H1 (cell line): ENCODE measurements at regions not wholly inside any gene's neighbourhood (a gene's known extent, or its start where the extent isn't known, plus 50 kb on each side); places are given as distances from the start of the nearest gene placed in this dataset.

Experiments
- CTCF ChIA-PET: fragments of 300-600 bp; sonication (Branson Sonifier 250); formaldehyde crosslinking; loops from one replicate; lab custom pipeline; 2021; ENCODE audit not compliant: partially characterized antibody; lab: Charles Lee
- POLR2A ChIA-PET: fragments of 300-600 bp; sonication (Branson Sonifier 250); formaldehyde crosslinking; loops from one replicate; lab custom pipeline; 2021; ENCODE audit warnings: inconsistent platforms; ENCODE audit not compliant: partially characterized antibody; lab: Charles Lee
- DNase-seq, 2 experiments: peaks; one replicate each; pipeline versions ENCODE4 v3.0.0 to v3.0.0-alpha.2; 2010 to 2022; ENCODE audit warnings: low spot score in 2 of 2, low read depth in 1 of 2, mixed read lengths in 1 of 2
- FAIRE-seq: peaks from 2 replicates; lab custom pipeline; 2011; peaks lifted over from hg19 to GRCh38; lab: Jason Lieb, UNC
- H2AFZ ChIP-seq: 2 replicates; pipeline ENCODE4 v1.8.1; 2012; ENCODE audit warnings: low read length, inconsistent platforms
- H2AK5ac ChIP-seq: 2 replicates; pipeline ENCODE4 v1.6.1; 2013; ENCODE audit warnings: low read depth, low read length
- H2BK120ac ChIP-seq: replicated peaks from 2 replicates; pipeline ENCODE3; 2013; ENCODE audit warnings: low read depth, low read length, inconsistent platforms
- H2BK12ac ChIP-seq: 2 replicates; pipeline ENCODE4 v1.6.1; 2013; ENCODE audit warnings: low read depth, low read length
- H2BK15ac ChIP-seq: 2 replicates; pipeline ENCODE4 v1.6.1; 2013; ENCODE audit warnings: low read length
- H2BK20ac ChIP-seq: 2 replicates; pipeline ENCODE4 v1.6.1; 2013; ENCODE audit warnings: low read length
- H2BK5ac ChIP-seq: 2 replicates; pipeline ENCODE4 v1.6.1; 2013; ENCODE audit warnings: low read depth, low read length
- H3K14ac ChIP-seq: 2 replicates; pipeline ENCODE4 v1.6.1; 2013; ENCODE audit warnings: inconsistent platforms; ENCODE audit not compliant: insufficient read length
- H3K18ac ChIP-seq: 2 replicates; pipeline ENCODE4 v1.6.1; 2013; ENCODE audit warnings: low read length; ENCODE audit errors: extremely low read depth
- H3K23ac ChIP-seq: 2 replicates; pipeline ENCODE4 v1.6.1; 2013; ENCODE audit warnings: inconsistent platforms; ENCODE audit not compliant: insufficient read length
- H3K23me2 ChIP-seq: 2 replicates; pipeline ENCODE4 v1.6.1; 2013; ENCODE audit warnings: low read depth, low read length
- H3K27ac ChIP-seq: 2 replicates; pipeline ENCODE4 v1.6.1; 2011; ENCODE audit warnings: low read depth, low read length, inconsistent platforms
- H3K27me3 ChIP-seq, 4 experiments: replicated peaks in 1 of 4; 1 replicate in 1 of 4; 2 replicates in 3 of 4; pipeline versions ENCODE4 v1.6.1 to v1.8.1; 2011 to 2013; ENCODE audit warnings: low read length in 3 of 4, mild to moderate bottlenecking in 3 of 4, inconsistent platforms in 2 of 4, mixed read lengths in 2 of 4, moderate library complexity in 1 of 4; ENCODE audit not compliant: control insufficient read depth in 3 of 4, insufficient read depth in 3 of 4; ENCODE audit errors: extremely low read depth in 1 of 4
- H3K36me3 ChIP-seq, 4 experiments: 2 replicates each; pipeline versions ENCODE4 v1.6.1 to v1.8.1; 2011 to 2013; ENCODE audit warnings: mild to moderate bottlenecking in 4 of 4, low read length in 3 of 4, moderate library complexity in 2 of 4, control low read depth in 1 of 4, inconsistent platforms in 1 of 4; ENCODE audit not compliant: insufficient read depth in 4 of 4, control insufficient read depth in 2 of 4
- H3K4ac ChIP-seq: replicated peaks from 2 replicates; pipeline ENCODE3; 2013; ENCODE audit warnings: low read length, low read depth, mixed read lengths, inconsistent platforms; ENCODE audit not compliant: insufficient read length
- H3K4me1 ChIP-seq, 4 experiments: replicated peaks in 1 of 4; 1 replicate in 1 of 4; 2 replicates in 3 of 4; pipeline versions ENCODE4 v1.6.1 to v1.8.1; 2011 to 2013; ENCODE audit warnings: low read length in 3 of 4, inconsistent platforms in 2 of 4, mixed read lengths in 1 of 4; ENCODE audit not compliant: insufficient read depth in 4 of 4, control insufficient read depth in 3 of 4
- H3K4me2 ChIP-seq, 2 experiments: 2 replicates each; pipeline versions ENCODE4 v1.6.1 to v1.8.1; 2011 to 2013; ENCODE audit warnings: low read depth in 2 of 2, low read length in 2 of 2, control low read depth in 1 of 2, inconsistent platforms in 1 of 2, mild to moderate bottlenecking in 1 of 2; ENCODE audit not compliant: insufficient read depth in 1 of 2
- H3K4me3 ChIP-seq, 4 experiments: fragments of 200-600, 300-600 bp in 1 of 4; sonication (generic), shearing (Covaris generic), sonication (Bioruptor Twin) in 1 of 4; 2 replicates each; pipeline versions ENCODE4 v1.5.1 to v1.8.1; 2011 to 2016; ENCODE audit warnings: low read length in 4 of 4, low read depth in 3 of 4, control low read depth in 2 of 4, inconsistent platforms in 2 of 4, mild to moderate bottlenecking in 2 of 4, mixed read lengths in 1 of 4, moderate library complexity in 1 of 4; ENCODE audit not compliant: insufficient read depth in 2 of 4; ENCODE audit errors: extremely low read depth in 1 of 4
- H3K56ac ChIP-seq: replicated peaks from 2 replicates; pipeline ENCODE3; 2013; ENCODE audit warnings: low read depth, mild to moderate bottlenecking, mixed read lengths, low read length, inconsistent platforms; ENCODE audit not compliant: insufficient read length
- H3K79me1 ChIP-seq: 2 replicates; pipeline ENCODE4 v1.6.1; 2013; ENCODE audit warnings: low read depth, low read length, control low read depth
- H3K79me2 ChIP-seq, 2 experiments: 2 replicates each; pipeline versions ENCODE4 v1.6.1 to v1.8.1; 2012 to 2013; ENCODE audit warnings: low read length in 2 of 2, mild to moderate bottlenecking in 2 of 2, inconsistent platforms in 1 of 2; ENCODE audit not compliant: insufficient read depth in 2 of 2, control insufficient read depth in 1 of 2
- H3K9ac ChIP-seq, 4 experiments: replicated peaks in 1 of 4; 1 replicate in 1 of 4; 2 replicates in 3 of 4; pipeline versions ENCODE4 v1.6.1 to v1.8.1; 2011 to 2013; ENCODE audit warnings: low read depth in 3 of 4, low read length in 3 of 4, control low read depth in 2 of 4, mild to moderate bottlenecking in 2 of 4, moderate library complexity in 2 of 4, inconsistent platforms in 1 of 4; ENCODE audit errors: extremely low read depth in 1 of 4
- H3K9me3 ChIP-seq, 2 experiments: 2 replicates each; pipeline versions ENCODE4 v1.6.1 to v1.8.1; 2012 to 2013; ENCODE audit warnings: mild to moderate bottlenecking in 2 of 2, moderate library complexity in 2 of 2, control low read depth in 1 of 2, inconsistent platforms in 1 of 2, low read depth in 1 of 2, low read length in 1 of 2, mixed read lengths in 1 of 2; ENCODE audit not compliant: insufficient read depth in 2 of 2
- H4K20me1 ChIP-seq, 2 experiments: replicated peaks in 1 of 2; 2 replicates each; pipeline versions ENCODE3 to v1.8.1; 2011 to 2013; ENCODE audit warnings: inconsistent platforms in 2 of 2, low read length in 2 of 2, mild to moderate bottlenecking in 1 of 2; ENCODE audit not compliant: insufficient read depth in 2 of 2, control insufficient read depth in 1 of 2
- H4K5ac ChIP-seq: 2 replicates; pipeline ENCODE4 v1.6.1; 2013; ENCODE audit warnings: low read length, low read depth, mixed read lengths, inconsistent platforms; ENCODE audit not compliant: insufficient read length
- H4K8ac ChIP-seq: 2 replicates; pipeline ENCODE4 v1.8.0; 2013; ENCODE audit warnings: mild to moderate bottlenecking, moderate library complexity, low read length, inconsistent platforms; ENCODE audit not compliant: insufficient read depth; ENCODE audit errors: extremely low read depth
- H4K91ac ChIP-seq: replicated peaks from 2 replicates; pipeline ENCODE3; 2013; ENCODE audit warnings: low read length, mixed read lengths, inconsistent platforms; ENCODE audit not compliant: insufficient read length
- CBX5 ChIP-seq: fragments of 300-800, 300-1000 bp; sonication (generic); IDR thresholded peaks from 2 replicates; pipeline ENCODE4 v1.7.1; 2016; ENCODE audit warnings: antibody characterized with exemption, low read length, low read depth
- CEBPB ChIP-seq: IDR thresholded peaks from 2 replicates; pipeline ENCODE4 v1.6.1; 2012; ENCODE audit warnings: low read depth, low read length
- GTF2F1 ChIP-seq: IDR thresholded peaks from 2 replicates; pipeline ENCODE4 v1.6.1; 2012; ENCODE audit warnings: low read depth, low read length, improper control_type of control experiment, borderline replicate concordance
- HDAC2 ChIP-seq, 2 experiments: fragments of 300-600 bp in 1 of 2; sonication (generic) in 1 of 2; IDR thresholded peaks; 2 replicates each; pipeline ENCODE4 v1.6.1; 2011 to 2012; ENCODE audit warnings: low read depth in 2 of 2, low read length in 2 of 2, mild to moderate bottlenecking in 2 of 2, moderate library complexity in 2 of 2, borderline replicate concordance in 1 of 2, inconsistent platforms in 1 of 2
- KDM4A ChIP-seq: IDR thresholded peaks from one replicate; pipeline ENCODE4 v1.7.1; 2012; ENCODE audit warnings: low read depth, mild to moderate bottlenecking, moderate library complexity, low read length, inconsistent platforms; ENCODE audit not compliant: severe bottlenecking
- KDM5A ChIP-seq: fragments of 200-600 bp; IDR thresholded peaks from 2 replicates; pipeline ENCODE4 v1.7.1; 2012; ENCODE audit warnings: mild to moderate bottlenecking, low read length, inconsistent platforms, mixed read lengths
- RFX5 ChIP-seq: IDR thresholded peaks from 2 replicates; pipeline ENCODE4 v1.6.1; 2011; ENCODE audit warnings: low read depth, low read length, improper control_type of control experiment, borderline replicate concordance
- SIN3A ChIP-seq, 2 experiments: IDR thresholded peaks in 1 of 2; conservative IDR thresholded peaks in 1 of 2; 2 replicates each; pipeline ENCODE4 v1.6.1; 2011 to 2012; ENCODE audit warnings: low read length in 2 of 2, improper control_type of control experiment in 1 of 2, low read depth in 1 of 2, mild to moderate bottlenecking in 1 of 2
- SP1 ChIP-seq: IDR thresholded peaks from 2 replicates; pipeline ENCODE4 v1.6.1; 2011; ENCODE audit warnings: low read depth, low read length
- SUZ12 ChIP-seq: fragments of 200-600 bp; sonication (generic); IDR thresholded peaks from 2 replicates; pipeline ENCODE4 v1.6.1; 2012; ENCODE audit warnings: mild to moderate bottlenecking, inconsistent platforms, low read length, moderate library complexity, mixed read lengths
- WGBS, 2 experiments: shearing (Covaris generic) in 1 of 2; methylation state at CpG; one replicate each; pipeline versions ENCODE4 v1.1.6 to v1.1.7; 2013 to 2015; ENCODE audit warnings: low lambda C conversion rate in 2 of 2, mixed read lengths in 2 of 2, inconsistent platforms in 1 of 2, low coverage in 1 of 2, missing lambda C conversion rate in 1 of 2; ENCODE audit not compliant: insufficient replicate concordance in 2 of 2, insufficient coverage in 1 of 2, insufficient read length in 1 of 2; ENCODE audit errors: extremely low coverage in 1 of 2, missing lambda C conversion rate in 1 of 2; 5-methylcytosine and 5-hydroxymethylcytosine counted together

DNA sequence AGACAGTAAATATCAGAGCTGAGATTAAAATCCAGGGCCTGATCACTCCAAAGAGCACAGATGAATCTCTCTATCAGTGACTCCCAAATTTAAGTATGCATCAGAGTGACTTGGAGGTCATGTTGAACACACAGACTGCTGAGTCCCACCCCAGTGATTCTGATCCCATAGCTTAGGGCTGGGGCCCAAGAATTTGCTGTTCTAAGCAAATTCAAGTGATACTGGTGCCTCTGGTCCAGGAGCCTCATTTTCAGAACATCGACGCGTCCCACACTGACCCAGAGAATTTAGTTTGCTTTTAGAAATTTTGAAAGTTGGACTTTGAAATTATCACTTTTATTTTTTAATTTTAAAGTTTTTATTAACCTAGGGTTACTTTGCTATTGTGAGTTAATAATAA is 72.7 kb upstream of the NETO1 start:
- H3K36me3 ChIP-seq = no peaks in the 10 kb centered on the region
- H3K23me2 ChIP-seq = no peaks in the 10 kb centered on the region
- 79% methylated on average over 3 of the region's 3 CpGs; no CpG with 5 or more reads in 1 of the 2 experiments for WGBS, 2 experiments
- H2BK5ac ChIP-seq = no peak overlapping the region
- H4K5ac ChIP-seq = no peak overlapping the region
- no peak overlapping the region for H3K4me2 ChIP-seq
- no peaks in the 10 kb centered on the region for H3K27me3 ChIP-seq
- no peaks in the 10 kb centered on the region for H3K4me1 ChIP-seq
- no peak overlapping the region for H3K56ac ChIP-seq
- no peaks in the 10 kb centered on the region for H3K79me2 ChIP-seq
- H2AFZ ChIP-seq = no peak overlapping the region
- FAIRE-seq (no peak), DNase-seq (no peak)
- H3K4me3 ChIP-seq = no peak overlapping the region
- H2BK12ac ChIP-seq = no peak overlapping the region
- H3K9me3 ChIP-seq = no peaks in the 10 kb centered on the region
- H4K20me1 ChIP-seq = no peaks in the 10 kb centered on the region
- CTCF ChIA-PET = no interaction called here
- no peak overlapping the region for H3K9ac ChIP-seq
- TF ChIP-seq RFX5 (no peak), SIN3A (conservative IDR thresholded peaks at IDR 0.05 in 1 of 2, IDR thresholded peaks at IDR 0.05 in 1 of 2; ENCODE audit: low read depth in 1 of 2, low read length in 2 of 2) (no peak), CBX5 (no peak), CEBPB (no peak), SP1 (no peak), KDM5A (no peak), HDAC2 (IDR thresholded peaks at IDR 0.05; ENCODE audit: borderline replicate concordance in 1 of 2, low read depth in 2 of 2, low read length in 2 of 2) (no peak), SUZ12 (no peak), GTF2F1 (no peak), KDM4A (no peak)
- TF ChIP-seq, all 59 proteins: peak for 0
- Histone ChIP-seq H3K18ac (no peak overlapping the region), H3K23ac (no peak overlapping the region), H3K27ac (no peak overlapping the region), H4K8ac (no peak overlapping the region), H3K79me1 (no peaks in the 10 kb centered on the region), H2AK5ac (no peak overlapping the region), H3K14ac (no peak overlapping the region), H2BK15ac (no peak overlapping the region), H2BK20ac (no peak overlapping the region), H2BK120ac (no peak overlapping the region), H4K91ac (no peak overlapping the region), H3K4ac (no peak overlapping the region)
- POLR2A ChIA-PET = no interaction called here
